Stimulated activated CD4-positive, alpha-beta T cell treated with anti-CD3 and anti-CD28 coated beads, Interleukin-12 subunit alpha, Interleukin-12 subunit beta, amount 100 ng/mL, for 48 hours (primary cell): ENCODE measurements at regions not wholly inside any gene's neighbourhood (a gene's known extent, or its start where the extent isn't known, plus 50 kb on each side); places are given as distances from the start of the nearest gene placed in this dataset.
"Not testable (repeated sequence)": the region's sequence is repeated elsewhere in the genome, so short reads cannot be mapped to it uniquely, and the experiment has no call there.

Experiments
- DNase-seq, 3 donors: peaks; one replicate each; pipeline ENCODE4 v3.0.0-alpha.2; 2020; ENCODE audit warnings: low read depth in 2 of 3, low spot score in 1 of 3

DNA sequence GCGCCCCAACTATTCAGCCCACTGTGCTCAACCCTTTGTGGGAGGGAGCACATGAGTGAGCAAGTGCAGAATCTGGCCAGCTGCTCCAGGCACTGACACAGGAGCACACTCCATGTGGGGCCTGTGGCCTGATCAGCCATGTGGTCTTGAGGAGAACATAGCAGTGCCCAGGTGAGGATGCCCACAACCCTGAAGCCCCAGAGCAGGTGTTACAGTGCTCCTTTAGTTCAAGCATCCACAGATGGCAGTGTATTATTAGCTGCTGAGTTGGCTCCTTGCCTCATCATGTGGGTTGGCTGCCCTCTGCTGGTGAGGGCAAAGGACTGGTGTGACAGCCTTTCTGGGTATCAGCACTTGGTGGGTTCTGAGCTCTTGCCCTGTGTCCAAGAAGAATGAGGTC is 1588.2 kb downstream of the SI start:
- peak; percentile 4 to 20 (median 6) for DNase-seq

DNA sequence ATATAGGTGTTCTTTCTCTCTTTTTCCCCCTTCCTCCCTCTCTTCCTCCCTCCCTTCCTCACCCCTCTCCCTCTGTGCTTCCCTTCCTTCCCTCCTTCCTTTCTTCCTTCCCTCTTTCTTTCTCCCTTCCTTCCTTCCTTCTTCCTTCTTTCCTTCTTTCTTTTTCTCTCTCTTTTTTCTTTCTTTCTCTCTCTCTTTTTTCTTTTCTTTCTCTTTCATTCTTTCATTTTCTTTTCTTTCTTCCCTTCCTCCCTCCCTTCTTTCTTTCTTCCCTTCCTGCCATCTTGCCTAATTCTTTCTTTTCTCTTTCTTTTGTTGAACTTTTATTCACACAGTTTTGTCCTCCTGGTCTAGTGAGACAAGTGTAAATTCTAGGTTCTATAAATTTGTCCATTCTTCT is 1595.6 kb downstream of the SI start:
- DNase-seq, result no peak

DNA sequence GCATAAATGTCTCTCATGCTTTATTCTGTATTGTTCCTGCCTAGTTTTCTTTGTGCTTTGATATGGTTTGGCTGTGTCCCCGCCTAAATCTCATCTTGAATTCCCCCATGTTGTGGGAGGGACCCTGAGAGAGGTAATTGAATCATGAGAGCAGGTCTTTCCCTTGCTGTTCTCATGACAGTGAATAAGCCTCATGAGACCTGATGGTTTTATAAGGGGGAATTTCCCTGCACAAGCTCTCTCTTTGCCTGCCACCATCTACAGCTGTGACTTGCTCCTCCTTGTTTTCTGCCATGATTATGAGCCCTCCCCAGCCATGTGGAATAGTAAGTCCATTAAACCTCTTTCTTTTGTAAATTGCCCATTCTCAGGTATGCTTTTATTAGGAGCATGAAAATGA is 1596.6 kb downstream of the SI start:
- no peak for DNase-seq

DNA sequence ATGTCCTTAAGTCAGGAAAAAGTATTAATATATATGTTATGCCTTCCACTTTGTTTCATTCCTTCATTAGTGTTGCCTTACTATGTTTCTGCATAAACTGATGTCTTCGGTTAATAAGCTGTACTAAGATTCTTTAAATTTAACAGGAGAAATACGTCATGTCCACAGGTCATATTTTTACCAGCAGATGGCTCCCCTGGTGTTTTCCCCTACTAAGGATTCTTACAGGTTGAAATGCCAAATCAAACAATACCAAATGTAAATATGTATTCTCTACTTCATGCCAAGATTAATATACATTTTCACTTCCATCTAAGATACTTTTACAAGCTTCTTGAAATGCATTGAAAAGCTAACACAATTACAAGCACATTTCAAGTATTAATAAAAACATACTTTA is 1602.1 kb downstream of the SI start:
- DNase-seq, result no peak

DNA sequence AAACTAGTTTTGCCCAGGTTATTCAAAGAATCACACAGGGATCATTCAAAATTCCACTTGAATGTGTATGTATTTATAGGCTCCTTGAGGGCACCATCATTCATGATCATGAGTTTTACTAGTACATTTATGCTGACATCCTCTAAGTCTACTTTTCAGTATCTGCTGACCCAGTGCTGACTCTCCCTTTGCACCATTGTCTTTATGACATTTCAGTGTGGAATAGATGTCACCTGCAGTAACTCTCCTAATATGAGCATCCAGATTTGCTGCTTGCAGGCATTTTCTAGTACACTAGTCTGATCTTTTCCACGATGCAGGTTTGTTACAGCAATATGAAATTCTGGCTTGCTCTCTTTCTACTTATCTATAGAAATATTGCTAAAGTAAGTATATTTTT is 1603.5 kb downstream of the SI start:
- no peak for DNase-seq

DNA sequence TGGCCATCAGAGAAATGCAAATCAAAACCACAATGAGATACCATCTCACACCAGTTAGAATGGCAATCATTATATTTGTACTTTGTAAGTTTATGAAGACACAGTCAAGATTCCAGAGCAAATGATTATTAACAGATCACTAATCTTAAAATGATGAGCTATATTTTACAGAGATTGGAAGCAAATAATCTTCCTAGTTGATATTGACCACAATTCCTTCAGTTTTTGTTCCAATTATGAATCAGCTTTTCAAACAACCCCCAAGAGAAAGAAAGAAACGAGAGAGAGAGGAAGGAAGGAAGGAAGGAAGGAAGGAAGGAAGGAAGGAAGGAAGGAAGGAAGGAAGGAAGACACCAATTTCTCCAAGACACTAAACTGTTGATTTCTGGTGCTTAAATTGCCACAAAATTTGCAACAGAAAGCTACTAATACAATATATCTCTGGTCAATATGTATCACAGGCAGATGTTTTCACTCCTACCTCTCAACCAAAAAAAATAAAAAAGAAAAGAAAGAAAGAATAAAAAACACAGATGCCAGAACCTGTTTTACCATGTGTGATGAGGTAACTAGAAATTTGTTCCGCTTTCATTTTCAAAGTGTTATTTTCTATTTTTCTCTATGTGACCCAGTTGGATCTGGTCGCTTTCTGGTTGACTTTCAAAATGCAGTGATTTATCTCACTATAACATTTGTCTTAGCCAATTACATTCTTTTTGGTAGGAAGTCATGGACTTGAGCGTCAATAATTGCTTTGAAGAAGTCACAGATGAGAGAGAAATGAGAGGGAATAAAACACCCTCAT is 1609.6 kb downstream of the SI start:
- DNase-seq, result no peak

DNA sequence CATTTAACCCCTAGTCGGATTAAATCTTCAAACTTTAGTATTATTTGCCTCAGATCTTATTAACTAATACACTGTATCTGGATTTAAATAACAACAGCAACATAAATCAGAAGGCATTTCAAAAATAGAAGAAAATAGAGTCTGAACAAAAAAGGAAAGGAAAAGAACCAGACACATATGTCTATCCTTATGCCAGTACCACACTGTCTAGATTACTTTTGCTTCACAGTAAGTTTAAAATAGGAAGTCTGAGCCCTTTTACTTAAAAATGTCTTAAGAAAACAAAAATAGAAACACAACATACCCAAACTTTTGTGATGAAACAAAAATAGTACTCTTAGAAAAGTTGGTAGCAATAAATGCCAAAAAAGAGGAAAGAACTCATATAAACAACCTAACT is 1615.8 kb downstream of the SI start:
- no peak for DNase-seq

DNA sequence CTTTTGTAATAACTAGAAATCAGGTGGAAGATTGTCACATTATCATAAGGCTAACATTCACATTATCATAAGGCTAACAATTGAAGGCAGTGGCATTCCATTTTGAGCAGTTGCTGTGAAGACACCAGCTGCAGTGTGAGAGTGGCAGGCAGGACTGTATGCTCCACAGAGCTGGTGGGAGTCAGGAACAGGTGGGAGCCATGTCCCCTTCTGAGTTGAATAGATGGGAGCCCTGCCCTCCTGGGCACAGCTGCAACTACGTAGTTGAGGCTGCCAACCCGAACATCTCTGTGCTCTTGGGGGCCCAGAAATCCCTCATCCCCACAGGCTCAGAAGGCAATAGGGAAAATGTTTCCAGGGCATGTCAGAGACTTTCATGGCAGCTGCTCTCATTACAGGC is 1627.6 kb downstream of the SI start:
- no peak for DNase-seq

DNA sequence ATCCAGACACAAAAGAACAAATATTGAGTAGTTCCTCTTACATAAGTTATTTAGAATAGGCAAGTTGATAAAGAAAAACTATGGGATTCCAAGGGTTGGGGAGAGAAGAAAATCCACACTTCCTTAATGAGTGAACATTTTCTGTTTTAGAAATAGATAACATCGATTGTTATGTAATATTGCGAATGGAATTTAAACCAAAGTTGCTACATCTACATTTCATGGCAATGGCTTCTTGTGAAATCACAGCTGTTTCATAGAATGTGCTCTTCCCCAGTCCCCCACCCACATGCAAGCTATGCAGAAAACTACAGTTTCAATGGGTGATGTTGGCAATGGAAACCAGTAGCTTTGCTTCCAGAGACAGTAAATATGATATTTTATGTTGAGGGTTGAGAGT is 1639.5 kb downstream of the SI start:
- DNase-seq, result no peak

DNA sequence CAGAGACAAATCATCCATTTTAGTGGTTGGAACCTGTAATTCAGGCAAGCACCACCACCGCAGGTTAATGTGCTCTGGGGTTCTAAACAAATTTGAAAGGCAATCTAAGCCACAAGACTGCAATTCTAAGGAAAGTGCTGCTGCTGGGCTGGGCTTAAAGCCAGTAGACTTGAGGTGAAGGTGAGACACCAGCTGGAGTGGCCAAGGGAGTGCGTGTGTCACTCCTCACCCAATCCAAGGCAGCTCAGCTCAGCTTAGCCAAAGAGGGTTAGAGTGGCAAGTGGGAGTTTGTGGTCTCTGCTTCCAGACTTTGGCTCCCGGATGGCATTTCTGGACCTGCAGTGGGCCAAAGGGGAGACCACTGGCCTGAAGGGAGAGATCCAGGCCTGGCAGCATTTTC is 1655.6 kb downstream of the SI start:
- DNase-seq, result no peak

DNA sequence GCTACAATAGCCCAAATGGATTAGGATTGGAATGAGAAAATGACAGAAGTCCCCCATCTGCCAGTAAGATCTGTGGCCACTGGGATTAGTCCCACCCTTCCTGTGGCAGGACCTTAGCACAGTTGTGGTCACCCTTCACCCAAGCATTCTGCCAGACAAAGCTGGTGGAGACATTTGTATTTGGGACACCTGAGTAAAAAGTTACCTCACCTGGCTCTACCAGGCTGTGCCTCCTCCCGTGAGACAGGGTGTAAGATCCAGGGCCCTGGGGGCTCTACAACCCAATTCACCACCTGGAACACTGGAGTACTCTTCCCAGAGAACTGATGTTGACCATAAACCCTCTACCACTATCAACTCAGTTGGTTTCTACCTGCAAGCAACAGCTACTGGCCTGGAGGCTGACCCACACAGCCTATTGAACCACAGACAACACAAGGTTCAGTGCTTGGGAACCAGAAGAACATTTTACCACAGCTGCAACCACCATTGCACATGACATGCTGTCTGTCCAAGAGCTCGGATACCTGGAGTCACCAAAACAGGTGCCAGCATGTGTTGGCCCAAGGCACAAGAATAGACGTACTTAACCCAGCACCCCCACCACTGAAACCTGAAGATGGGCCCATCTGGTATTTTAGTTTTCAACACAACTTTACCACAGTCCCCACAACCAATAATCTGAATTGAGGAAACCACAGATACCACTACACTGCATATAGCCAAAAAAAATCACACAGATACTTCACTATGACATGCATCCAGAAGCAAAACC is 1686.7 kb downstream of the SI start:
- no peak for DNase-seq

DNA sequence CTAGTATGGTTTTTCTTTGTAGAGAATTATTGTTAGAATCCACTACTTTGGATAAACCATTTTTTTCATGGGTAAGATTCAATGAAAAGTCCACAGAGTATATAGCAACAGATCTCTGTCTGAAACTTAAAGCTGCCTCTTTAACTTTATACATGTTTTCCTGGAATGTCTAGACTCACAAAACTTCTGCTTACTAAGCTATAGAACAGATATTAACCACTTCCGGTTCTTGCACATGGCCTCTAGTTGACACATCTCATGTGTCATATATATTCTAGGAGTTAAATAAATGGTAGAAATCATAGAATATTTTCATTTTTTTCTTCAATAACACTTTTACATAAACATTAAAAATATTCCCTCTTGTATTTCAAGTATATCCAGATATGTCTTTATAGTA is 1693.9 kb downstream of the SI start:
- DNase-seq, result no peak

DNA sequence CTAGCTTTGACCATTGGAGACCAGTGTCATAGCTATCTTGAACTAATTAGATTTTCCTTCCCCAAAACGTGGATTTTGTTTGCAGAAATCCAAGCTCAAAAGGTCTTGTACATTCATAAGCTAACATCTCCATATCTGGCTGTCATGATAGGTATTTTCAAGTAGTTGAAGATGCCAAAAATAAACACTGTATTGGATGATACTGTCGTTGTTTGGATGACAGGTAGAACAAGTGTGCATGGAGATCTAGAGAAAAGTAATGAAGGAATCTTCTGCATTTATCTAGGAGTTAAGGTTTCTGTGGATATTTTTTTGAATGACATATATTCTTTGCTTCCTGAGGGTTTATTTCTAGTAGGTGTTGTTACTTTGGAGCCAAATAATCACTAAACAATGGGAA is 1696.1 kb downstream of the SI start:
- DNase-seq, result no peak

DNA sequence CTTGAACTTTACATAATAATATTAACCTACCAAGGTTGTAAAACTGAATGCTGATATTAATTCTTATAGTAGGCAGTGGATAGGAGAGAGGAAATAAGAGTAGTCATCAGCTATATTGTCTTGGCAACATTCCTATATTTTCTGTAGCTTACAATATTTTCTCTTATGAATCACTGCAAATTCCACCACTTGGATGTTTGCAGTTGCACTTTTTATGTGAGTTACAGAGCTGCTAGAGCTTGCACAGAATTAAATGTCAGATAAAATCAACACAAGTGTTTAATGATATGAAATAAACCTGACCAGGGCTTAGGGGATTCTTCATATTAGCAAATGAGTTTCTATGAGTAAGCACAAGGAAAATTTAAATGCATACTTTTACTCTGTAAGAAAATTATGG is 1710.1 kb downstream of the SI start:
- no peak for DNase-seq

DNA sequence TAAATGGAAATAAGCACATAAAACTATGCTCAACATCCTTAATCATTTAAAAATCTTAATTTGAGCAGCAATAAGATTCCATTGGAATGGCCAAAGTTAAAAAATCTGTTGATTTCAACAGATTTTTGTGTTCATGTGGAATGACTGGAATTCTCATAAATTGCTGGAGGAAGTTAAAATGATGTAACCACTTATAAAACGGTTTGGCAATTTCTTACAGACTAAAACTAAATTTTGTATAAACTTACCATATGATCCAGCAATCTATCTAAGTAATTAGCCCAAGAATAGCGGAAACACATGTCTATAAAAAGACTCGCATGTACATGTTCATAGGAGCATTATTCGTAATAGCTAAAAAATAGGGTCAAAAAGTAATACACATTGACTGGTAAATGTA is 1713.6 kb downstream of the SI start:
- DNase-seq, result no peak

DNA sequence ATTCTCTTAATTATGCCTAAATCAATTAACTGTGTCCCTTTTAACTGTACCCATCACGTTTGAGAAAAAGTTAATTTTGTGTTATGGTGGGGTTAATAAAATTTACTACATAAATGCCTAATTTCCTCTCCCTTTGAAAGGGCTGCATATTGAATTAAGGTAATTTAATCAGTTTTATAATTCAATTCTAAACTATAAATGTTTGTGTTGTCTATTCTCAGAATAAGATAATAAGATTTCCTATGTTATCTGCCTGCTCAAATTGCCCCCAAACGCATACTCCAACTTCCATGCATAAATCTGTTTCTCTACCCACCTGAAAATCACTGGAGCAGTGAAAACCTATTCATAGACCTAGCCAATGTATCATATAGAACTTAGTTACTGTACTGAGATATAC is 1716.1 kb downstream of the SI start:
- DNase-seq, result no peak

DNA sequence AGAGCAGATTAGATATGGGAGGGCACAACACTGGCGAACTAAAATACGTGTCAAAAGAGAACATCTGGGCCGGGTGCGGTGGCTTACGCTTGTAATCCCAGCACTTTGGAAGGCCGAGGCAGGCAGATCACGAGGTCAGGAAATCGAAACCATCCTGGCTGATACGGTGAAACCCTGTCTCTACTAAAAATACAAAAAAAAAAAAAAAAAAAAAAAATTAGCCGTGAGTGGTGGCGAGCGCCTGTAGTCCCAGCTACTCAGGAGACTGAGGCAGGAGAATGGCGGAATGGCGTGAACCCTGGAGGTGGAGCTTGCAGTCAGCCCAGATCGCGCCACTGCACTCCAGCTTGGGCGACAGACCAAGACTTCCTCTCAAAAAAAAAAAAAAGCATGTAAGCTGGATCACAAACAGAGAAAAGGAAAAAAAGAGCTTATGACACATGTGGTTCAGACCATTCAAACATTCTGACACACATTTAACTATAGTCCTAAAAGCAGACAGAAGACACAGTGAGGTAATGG is 1716.9 kb downstream of the SI start:
- DNase-seq, result not testable (repeated sequence)

DNA sequence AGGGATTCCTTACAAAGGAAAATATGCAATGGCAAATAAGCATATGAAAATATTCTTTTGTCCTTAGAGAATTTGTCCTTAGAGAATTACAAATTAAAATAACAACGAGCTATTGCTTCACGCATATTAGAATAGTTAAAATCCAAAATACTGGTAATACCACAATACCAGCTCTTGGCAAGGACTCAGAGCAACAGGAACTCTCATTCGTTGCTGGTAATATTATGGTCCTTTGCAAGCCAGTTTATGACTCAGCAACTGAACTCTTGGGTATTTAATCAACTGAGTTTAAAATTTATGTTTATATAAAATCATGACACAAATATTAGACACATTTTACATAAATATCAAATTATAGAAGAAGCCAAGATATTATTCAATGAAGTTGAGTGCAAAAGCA is 1730.4 kb downstream of the SI start:
- no peak for DNase-seq

DNA sequence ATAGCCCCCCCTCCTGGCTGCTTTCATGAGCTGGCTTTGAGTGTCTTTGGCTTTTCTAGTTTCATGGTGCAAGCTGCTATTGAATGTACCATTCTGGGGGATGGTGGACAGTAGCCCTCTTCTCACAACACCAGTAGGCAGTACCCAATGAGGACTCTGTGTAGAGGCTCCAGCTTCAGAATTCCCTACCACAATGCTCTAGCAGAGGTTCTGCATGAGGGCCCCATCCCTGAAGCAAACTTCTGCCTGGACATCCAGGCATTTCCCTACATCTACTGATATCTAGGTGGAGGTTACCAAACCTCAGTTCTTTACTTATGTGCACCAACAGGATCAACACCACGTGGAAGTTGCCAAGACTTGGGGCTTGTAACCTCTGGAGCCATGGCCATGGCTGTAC is 1742.9 kb downstream of the SI start:
- no peak for DNase-seq

DNA sequence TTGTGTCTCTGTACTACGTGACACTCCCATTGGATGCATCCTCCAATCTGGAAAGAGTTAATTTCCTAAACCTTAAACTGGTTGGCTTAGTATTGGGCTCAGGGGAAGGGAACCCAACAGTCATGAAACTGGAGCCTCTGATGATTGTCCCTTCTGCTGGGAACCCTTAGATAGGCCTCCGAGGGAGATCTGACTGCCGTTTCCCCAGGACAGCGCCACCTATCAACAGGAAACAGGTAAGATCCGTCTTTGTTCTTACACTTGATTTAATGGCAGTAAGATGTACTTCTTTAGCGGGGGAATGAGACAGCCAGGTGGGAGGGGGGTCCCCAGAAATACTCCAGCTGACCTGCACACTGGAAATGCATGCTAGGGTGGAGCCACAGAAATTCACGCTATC is 1749.6 kb downstream of the SI start:
- DNase-seq, result no peak

DNA sequence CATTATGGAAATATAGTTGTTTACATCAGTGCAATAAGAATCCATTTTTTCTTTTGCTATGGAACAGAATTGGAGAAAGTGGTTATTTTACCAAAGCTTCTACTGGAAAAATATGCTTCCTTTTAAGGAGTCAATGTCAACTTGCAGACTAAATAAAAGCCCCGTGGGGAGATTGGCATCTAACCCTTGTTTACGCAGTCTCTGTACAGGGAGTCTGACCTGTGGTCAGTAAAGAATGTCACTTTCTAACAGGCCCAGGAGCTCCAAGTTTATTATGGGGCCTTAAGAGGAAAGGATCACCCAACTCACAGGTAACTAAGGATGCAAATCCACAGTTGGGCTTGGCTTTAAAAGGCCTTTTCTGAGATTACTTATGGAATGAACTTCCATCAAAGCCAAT is 1751.2 kb downstream of the SI start:
- no peak for DNase-seq

DNA sequence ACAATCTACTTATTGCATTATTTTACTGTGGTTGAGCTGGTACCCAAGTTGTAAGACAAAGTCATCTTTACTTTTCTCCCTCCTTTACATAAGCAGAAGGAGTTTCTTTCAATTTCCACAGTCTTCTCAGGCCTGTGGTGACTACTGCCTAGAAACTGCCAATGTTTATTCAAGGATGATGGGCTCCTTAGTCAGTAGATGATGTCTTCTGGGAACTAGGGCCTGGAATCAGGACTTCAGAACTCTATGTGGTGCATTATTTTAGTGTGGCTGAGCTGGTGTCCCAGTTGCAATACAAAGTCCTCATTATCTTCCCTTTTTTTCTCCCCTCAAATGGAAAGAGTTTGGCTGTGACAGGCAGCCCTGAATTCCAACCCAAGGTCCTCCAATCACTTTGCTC is 1762.5 kb downstream of the SI start:
- DNase-seq, result no peak

DNA sequence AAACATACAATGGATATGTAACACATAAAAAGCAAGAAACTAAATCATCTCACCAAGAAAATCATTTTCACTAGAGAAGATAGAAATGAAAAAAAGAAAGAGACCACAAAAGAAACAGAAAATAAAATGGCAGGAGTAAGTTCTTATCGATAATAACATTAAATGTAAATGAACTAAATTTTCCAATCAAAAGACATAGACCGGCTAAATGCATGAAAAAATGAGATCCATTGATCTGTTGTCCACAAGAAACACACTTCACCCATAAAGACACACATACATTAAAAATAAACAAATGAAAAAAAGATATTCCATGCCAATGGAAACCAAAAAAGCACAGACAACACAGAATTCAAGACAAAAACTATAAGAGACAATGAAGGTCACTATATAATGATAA is 1771.9 kb downstream of the SI start:
- DNase-seq, result no peak
